ENCODE measurements at regions not wholly inside any gene's neighbourhood (a gene's known extent, or its start where the extent isn't known, plus 50 kb on each side); places are given as distances from the start of the nearest gene placed in this dataset.

DNA sequence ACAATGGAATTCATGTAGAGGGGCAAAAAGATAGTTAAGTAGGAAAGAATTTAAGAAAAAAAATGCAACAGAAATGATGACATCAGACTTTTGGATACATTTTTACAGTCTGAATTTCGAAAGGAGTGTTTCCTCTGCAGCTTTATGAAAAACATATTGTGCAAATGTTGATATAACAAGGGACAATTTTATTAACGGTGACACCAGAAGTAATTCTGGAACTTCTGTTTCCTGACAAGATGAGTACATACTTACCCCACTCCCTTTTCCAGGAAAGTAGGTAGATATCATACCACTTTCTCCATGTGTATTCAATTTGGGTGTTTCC, 369.6 kb downstream of the FBXO15 start:
- Histone ChIP-seq H3K9me3 (ENCODE audit: control insufficient read depth, insufficient read depth, low read length) (no peaks in the 10 kb centered on the region), H3K4me3 (ENCODE audit: low read depth, low read length) (no peak overlapping the region), H3K27me3 (ENCODE audit: control insufficient read depth, insufficient read depth, low read length) (no peaks in the 10 kb centered on the region), H3K27ac (ENCODE audit: low read depth, low read length) (no peak overlapping the region)
- ChIA-PET CTCF (no interaction called here), POLR2A (no interaction called here)
- DNase-seq (ENCODE audit: low read depth, low spot score), result no peak
- TF ChIP-seq, protein P1, sequence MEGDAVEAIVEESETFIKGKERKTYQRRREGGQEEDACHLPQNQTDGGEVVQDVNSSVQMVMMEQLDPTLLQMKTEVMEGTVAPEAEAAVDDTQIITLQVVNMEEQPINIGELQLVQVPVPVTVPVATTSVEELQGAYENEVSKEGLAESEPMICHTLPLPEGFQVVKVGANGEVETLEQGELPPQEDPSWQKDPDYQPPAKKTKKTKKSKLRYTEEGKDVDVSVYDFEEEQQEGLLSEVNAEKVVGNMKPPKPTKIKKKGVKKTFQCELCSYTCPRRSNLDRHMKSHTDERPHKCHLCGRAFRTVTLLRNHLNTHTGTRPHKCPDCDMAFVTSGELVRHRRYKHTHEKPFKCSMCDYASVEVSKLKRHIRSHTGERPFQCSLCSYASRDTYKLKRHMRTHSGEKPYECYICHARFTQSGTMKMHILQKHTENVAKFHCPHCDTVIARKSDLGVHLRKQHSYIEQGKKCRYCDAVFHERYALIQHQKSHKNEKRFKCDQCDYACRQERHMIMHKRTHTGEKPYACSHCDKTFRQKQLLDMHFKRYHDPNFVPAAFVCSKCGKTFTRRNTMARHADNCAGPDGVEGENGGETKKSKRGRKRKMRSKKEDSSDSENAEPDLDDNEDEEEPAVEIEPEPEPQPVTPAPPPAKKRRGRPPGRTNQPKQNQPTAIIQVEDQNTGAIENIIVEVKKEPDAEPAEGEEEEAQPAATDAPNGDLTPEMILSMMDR (IDR thresholded peaks at IDR 0.05; ENCODE audit: low read depth, low read length), result no peak

GRCh38 chr18:73777356-73778031, 370.1 kb downstream of the FBXO15 start:
- TF ChIP-seq, protein P1 (IDR thresholded peaks at IDR 0.05; ENCODE audit: low read depth, low read length), result no peak
- Histone ChIP-seq H3K27me3 (ENCODE audit: control insufficient read depth, insufficient read depth, low read length) (no peaks in the 10 kb centered on the region), H3K9me3 (ENCODE audit: control insufficient read depth, insufficient read depth, low read length) (no peaks in the 10 kb centered on the region), H3K4me3 (ENCODE audit: low read depth, low read length) (no peak overlapping the region), H3K27ac (ENCODE audit: low read depth, low read length) (no peak overlapping the region)
- CTCF ChIA-PET, result interaction anchor here (0.7 kb wide), 1 partner anchor 70 kb away, joined by 9 read pairs; no protein-coding TSS in a partner anchor
- no peak for DNase-seq (ENCODE audit: low read depth, low spot score)
- POLR2A ChIA-PET, result no interaction called here

DNA sequence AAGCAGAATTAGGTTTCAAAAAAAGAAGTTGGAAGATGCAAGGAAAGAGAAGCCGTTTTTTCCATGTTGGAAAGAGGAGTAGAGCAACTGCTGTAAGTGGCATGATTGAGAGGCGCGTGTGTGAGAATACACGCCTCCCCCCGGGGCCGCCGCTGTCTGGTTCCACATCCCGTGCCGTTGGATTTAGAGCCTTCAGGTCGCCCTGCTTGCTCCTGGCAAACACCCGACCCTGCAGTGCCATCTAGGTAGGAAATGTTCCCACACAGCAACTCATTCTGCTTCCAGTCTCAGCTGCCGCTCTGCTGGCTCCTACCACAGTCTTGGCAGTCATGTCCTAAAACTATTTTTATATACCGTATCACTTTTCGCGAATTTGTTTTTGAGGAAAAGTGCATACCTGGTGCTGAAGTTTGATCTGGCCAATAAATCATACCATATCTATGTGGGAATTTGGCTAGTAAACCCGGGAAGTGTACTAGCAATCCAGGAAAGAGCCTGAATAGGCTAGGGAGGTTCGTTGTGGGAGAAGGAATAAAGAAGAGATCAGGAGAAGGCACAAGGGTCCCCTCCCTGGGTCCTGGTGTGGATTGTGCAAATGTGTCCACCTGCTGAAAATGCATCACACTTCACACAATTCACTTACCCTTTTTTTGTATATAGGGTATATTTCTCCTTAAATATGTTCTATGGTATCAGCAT, 372.7 kb downstream of the FBXO15 start:
- H3K27ac ChIP-seq (ENCODE audit: low read depth, low read length), result no peak overlapping the region
- no peak for DNase-seq (ENCODE audit: low read depth, low spot score)
- H3K27me3 ChIP-seq (ENCODE audit: control insufficient read depth, insufficient read depth, low read length), result no peaks in the 10 kb centered on the region
- H3K9me3 ChIP-seq (ENCODE audit: control insufficient read depth, insufficient read depth, low read length), result no peaks in the 10 kb centered on the region
- ChIA-PET POLR2A (no interaction called here), CTCF (no interaction called here)
- no peak overlapping the region for H3K4me3 ChIP-seq (ENCODE audit: low read depth, low read length)
- TF ChIP-seq, protein P1 (IDR thresholded peaks at IDR 0.05; ENCODE audit: low read depth, low read length), result no peak

DNA sequence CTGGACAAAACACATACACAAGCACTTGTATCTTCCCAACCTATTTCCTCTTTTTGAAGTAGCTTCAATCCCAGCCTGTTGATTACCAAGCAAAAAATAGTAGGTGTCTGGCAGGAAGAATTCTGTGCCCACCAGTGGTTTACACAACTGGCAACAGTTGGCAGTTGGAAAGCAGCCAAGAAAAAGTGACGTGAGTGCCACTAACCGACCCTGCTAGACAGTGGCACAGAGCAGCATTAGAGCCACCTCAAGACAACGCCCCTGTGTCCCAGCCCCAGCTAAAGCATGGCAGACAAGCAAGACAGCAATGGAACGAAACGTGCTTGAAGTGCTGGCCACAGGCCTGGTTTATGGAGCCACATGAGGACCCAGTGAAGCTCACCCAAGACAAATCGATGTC, 379.6 kb downstream of the FBXO15 start:
- Histone ChIP-seq H3K4me3 (ENCODE audit: low read depth, low read length) (no peak overlapping the region), H3K27me3 (ENCODE audit: control insufficient read depth, insufficient read depth, low read length) (no peaks in the 10 kb centered on the region), H3K27ac (ENCODE audit: low read depth, low read length) (no peak overlapping the region), H3K9me3 (ENCODE audit: control insufficient read depth, insufficient read depth, low read length) (no peaks in the 10 kb centered on the region)
- TF ChIP-seq, protein P1 (IDR thresholded peaks at IDR 0.05; ENCODE audit: low read depth, low read length), result no peak
- ChIA-PET CTCF (interaction anchor here (1.0 kb wide), 1 partner anchor 75 kb away, joined by 3 read pairs; no protein-coding TSS in a partner anchor), POLR2A (no interaction called here)
- DNase-seq (ENCODE audit: low read depth, low spot score), result no peak

GRCh38 chr18:73766910-73767515, 380.6 kb downstream of the FBXO15 start:
- DNase-seq (ENCODE audit: low read depth, low spot score), result no peak
- TF ChIP-seq, protein P1 (IDR thresholded peaks at IDR 0.05; ENCODE audit: low read depth, low read length), result no peak
- H3K27ac ChIP-seq (ENCODE audit: low read depth, low read length), result no peak overlapping the region
- H3K4me3 ChIP-seq (ENCODE audit: low read depth, low read length), result no peak overlapping the region
- H3K9me3 ChIP-seq (ENCODE audit: control insufficient read depth, insufficient read depth, low read length), result no peaks in the 10 kb centered on the region
- ChIA-PET CTCF (interaction anchor here (1.0 kb wide), 1 partner anchor 76 kb away, joined by 3 read pairs; no protein-coding TSS in a partner anchor), POLR2A (no interaction called here)
- no peaks in the 10 kb centered on the region for H3K27me3 ChIP-seq (ENCODE audit: control insufficient read depth, insufficient read depth, low read length)
